ENCODE measurements at regions not wholly inside any gene's neighbourhood (a gene's known extent, or its start where the extent isn't known, plus 50 kb on each side); places are given as distances from the start of the nearest gene placed in this dataset.
"Not testable (repeated sequence)": the region's sequence is repeated elsewhere in the genome, so short reads cannot be mapped to it uniquely, and the experiment has no call there.

DNA sequence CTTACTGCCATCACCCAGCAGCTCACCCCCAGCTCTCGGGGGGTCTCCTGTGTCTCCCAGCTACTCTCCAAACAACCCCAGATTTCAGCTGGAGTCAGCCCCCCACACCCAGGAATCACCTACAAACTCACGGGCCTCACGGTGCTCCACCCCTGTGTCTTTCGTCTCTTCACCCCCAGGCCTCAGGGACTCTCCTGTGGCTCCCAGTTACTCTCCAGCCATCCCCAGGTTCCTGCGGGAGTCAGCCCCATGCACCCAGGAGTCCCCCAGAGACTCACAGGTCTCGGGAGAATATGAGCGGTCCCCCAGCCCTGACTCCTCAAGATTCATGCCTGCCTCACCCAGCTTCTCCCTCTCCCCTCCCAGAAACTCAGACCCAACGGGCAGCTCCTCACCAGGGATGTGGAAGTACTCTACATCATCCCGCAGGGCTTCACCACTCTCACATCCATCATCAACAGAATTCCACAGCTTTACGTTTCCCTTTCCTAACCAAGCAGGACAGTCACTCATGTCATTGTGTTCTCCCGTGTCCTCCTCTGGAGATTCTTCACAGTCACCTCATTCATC, 527.6 kb downstream of the CWH43 start:
- TF ChIP-seq ARNT (IDR thresholded peaks at IDR 0.05); L3MBTL2 (conservative IDR thresholded peaks at IDR 0.05); BHLHE40 (IDR thresholded peaks at IDR 0.05; ENCODE audit: borderline replicate concordance); SP1 (IDR thresholded peaks at IDR 0.05); ZNF384 (IDR thresholded peaks at IDR 0.05); SUZ12 (IDR thresholded peaks at IDR 0.05); FOXK2 (IDR thresholded peaks at IDR 0.05): not testable (repeated sequence)

Measured in HEK293T (cell line).